Astrocyte of the spinal cord (primary cell): ENCODE measurements at regions not wholly inside any gene's neighbourhood (a gene's known extent, or its start where the extent isn't known, plus 50 kb on each side); places are given as distances from the start of the nearest gene placed in this dataset.

Experiments used
- DNase-seq: peaks from one replicate; pipeline ENCODE4 v3.0.0; 2011; ENCODE audit warnings: low read depth, low spot score
- H3K4me3 ChIP-seq: 2 replicates; pipeline ENCODE4 v1.5.1; 2011; ENCODE audit warnings: low read depth, mild to moderate bottlenecking, low read length, moderate library complexity
- in situ Hi-C: cut with HindIII; loops from 2 replicates; pipeline ENCODE4 v1.10.0; 2017; ENCODE audit warnings: low sequenced_read_pairs
- TF ChIP-seq, protein P1 (sequence below): IDR thresholded peaks from 2 replicates; pipeline ENCODE4 v1.5.1; 2012; ENCODE audit warnings: low read depth, mild to moderate bottlenecking, low read length, inconsistent platforms

DNA sequence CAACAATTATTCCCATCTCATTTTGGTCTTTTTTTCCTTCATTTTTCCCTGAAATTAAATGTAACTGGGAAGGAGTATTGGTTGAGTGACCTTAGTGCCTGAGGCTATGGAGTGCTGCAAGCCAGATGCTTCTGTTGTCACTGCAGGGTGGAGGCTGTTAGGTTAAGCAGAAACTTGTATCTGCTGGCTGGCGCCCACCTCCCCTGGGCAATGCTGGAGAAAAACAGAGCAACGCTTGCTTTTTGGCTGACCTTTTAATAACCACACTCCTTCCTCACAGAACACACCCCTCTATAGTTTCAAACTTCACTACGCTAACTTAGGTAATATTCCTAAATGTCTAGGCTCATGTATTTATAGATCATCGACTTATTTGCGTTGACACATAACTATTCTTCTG lies 583.5 kb upstream of the NOVA1 start:
- in situ Hi-C loops = no loop called here

DNA sequence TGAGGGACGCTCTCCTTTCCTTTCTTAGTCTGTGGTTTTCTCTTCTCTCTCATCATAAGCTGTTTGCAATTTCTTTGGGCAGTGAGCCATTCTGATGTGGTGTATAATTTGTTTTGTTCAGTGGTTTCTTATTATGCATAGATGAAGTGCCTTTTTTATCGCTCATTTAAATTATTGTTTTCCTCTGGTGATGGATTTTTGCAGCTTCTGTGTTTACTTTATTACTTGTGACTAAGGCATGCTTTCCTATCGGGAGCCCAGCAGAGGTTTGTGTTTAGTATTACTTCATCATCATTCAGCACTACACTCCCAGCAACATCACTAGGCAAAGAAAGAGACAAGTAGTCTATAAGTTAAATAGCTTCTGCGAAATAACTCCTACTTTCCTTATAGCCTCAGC lies 586.6 kb upstream of the NOVA1 start:
- TF ChIP-seq, protein P1, sequence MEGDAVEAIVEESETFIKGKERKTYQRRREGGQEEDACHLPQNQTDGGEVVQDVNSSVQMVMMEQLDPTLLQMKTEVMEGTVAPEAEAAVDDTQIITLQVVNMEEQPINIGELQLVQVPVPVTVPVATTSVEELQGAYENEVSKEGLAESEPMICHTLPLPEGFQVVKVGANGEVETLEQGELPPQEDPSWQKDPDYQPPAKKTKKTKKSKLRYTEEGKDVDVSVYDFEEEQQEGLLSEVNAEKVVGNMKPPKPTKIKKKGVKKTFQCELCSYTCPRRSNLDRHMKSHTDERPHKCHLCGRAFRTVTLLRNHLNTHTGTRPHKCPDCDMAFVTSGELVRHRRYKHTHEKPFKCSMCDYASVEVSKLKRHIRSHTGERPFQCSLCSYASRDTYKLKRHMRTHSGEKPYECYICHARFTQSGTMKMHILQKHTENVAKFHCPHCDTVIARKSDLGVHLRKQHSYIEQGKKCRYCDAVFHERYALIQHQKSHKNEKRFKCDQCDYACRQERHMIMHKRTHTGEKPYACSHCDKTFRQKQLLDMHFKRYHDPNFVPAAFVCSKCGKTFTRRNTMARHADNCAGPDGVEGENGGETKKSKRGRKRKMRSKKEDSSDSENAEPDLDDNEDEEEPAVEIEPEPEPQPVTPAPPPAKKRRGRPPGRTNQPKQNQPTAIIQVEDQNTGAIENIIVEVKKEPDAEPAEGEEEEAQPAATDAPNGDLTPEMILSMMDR = no peak
- no peak overlapping the region for H3K4me3 ChIP-seq
- in situ Hi-C loops = no loop called here
- DNase-seq = peak; percentile 48

More for the DNA sequence above, 583.5 kb upstream of the NOVA1 start:
- TF ChIP-seq, protein P1 = no peak
- no peak for DNase-seq
- no peak overlapping the region for H3K4me3 ChIP-seq

DNA sequence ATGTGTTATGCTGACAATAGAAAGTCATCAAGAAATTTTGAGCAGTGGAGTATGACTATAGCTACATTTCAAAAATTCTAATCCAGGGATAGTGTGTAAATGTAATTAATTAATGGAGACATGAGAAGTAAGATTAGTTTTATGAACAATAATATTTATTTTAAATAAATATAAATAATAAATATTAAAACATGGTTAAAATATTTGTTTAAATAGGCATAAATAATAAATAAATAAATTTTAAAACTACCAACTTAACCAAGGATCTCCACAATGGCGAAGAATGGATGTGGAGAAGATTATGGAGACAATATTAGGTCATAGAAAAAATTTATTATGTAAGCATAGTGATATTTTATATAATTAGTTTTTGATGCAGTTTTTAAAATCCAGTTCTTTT lies 588.2 kb upstream of the NOVA1 start:
- TF ChIP-seq, protein P1 = no peak
- no peak overlapping the region for H3K4me3 ChIP-seq
- DNase-seq = no peak
- in situ Hi-C loops = no loop called here

DNA sequence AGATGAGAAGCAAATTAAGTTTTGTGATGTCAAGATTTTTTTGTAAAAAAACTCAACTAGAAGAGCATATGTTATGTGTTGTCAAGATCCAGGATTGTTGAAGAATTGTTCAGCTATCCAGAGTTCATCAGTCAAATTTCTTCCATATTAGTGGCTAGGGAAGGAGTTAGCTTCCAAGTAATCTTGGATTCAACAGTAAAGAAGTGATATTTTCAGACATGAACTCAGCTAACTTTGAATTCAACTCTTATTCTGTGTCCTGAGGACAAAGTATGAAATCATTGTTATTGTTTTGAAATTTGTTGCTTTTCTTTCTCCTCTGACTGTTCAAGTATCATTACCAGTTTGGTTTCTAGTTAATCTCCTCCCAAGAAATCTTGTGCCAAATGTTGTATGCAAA lies 589.3 kb upstream of the NOVA1 start:
- in situ Hi-C loops = no loop called here
- TF ChIP-seq, protein P1 = no peak
- no peak overlapping the region for H3K4me3 ChIP-seq
- DNase-seq = no peak

DNA sequence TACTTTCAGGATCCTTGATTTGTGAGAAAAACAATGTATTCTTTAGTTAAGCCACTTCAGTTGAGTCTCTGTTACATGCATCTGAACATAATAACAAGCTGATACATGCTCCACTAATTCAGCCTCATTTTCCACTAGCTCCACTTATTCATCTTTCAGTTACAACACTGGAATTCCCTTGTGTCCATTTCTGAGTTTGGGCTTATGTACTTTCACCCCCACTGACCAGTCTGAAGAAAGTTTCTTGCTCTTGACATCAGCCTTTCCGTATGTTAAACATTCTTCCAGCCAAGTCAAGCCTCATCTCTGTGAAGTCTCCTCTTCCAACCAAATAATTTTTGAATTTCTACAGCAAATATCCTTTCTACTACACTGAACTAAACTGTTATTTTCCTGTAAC lies 592.5 kb upstream of the NOVA1 start:
- TF ChIP-seq, protein P1 = no peak
- in situ Hi-C loops = no loop called here
- DNase-seq = no peak
- no peak overlapping the region for H3K4me3 ChIP-seq

DNA sequence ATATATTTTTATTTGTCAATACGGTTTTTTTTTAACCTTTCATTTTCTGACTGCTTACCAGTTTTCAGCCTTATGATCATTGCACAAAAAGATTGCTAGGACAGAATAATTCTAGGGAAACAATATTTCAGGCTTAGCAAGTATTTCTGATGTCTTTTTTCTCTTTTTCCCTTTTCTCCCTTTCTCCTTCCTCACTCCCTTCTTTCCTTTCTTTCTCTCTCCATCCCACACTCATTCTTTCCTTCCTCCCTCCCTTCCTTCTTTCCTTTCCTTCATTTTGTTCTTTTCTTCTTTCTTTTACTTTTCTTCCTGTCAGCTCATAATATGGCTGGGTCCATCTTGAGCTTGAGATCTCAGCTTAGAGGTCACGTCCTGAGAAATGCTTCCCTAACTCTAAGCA lies 601.4 kb upstream of the NOVA1 start:
- TF ChIP-seq, protein P1 = no peak
- DNase-seq = no peak
- in situ Hi-C loops = no loop called here
- no peak overlapping the region for H3K4me3 ChIP-seq

DNA sequence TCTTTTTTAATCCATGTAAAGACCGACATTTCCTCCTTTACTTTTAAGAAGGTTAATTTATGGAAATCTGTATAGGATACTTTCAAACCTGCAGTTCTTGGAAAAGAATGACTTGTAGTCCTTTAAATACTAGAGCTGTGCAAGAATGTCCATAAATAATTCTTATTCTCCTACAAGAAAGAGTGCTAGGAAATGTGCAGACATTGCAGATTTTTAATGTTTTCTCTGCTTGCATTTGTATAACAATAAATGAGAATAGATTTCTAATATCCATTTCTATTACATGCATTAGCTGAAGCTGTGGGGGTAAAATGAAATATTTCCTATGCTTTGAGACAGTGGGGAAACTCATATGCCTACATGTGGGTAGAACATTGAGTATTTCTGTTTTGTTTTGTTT lies 607.2 kb upstream of the NOVA1 start:
- DNase-seq = no peak
- no peak overlapping the region for H3K4me3 ChIP-seq
- in situ Hi-C loops = no loop called here
- TF ChIP-seq, protein P1 = no peak
